Loucy (cell line): ENCODE measurements at regions not wholly inside any gene's neighbourhood (a gene's known extent, or its start where the extent isn't known, plus 50 kb on each side); places are given as distances from the start of the nearest gene placed in this dataset.

ENCODE experiments used
- H2AFZ ChIP-seq: fragments of 200-600 bp; sonication (generic); 2 replicates; pipeline ENCODE4 v1.6.0; 2016; ENCODE audit warnings: antibody characterized with exemption, mild to moderate bottlenecking, low read length, moderate library complexity
- H3F3A ChIP-seq: fragments of 200-600 bp; 2 replicates; pipeline ENCODE4 v1.6.0; 2016; ENCODE audit warnings: antibody characterized with exemption, low read depth, mild to moderate bottlenecking
- H3K27me3 ChIP-seq: fragments of 200-600 bp; sonication (generic); 2 replicates; pipeline ENCODE4 v1.6.1; 2014; ENCODE audit warnings: low read length, mild to moderate bottlenecking; ENCODE audit not compliant: insufficient read depth, poor library complexity, severe bottlenecking
- H3K36me3 ChIP-seq: fragments of 200-600 bp; sonication (generic); 2 replicates; pipeline ENCODE4 v1.6.1; 2016; ENCODE audit warnings: low read length; ENCODE audit not compliant: insufficient read depth
- H3K4me1 ChIP-seq: fragments of 200-600 bp; sonication (generic); 2 replicates; pipeline ENCODE4 v1.5.1; 2014; ENCODE audit warnings: low read length, mild to moderate bottlenecking; ENCODE audit not compliant: insufficient read depth, poor library complexity, severe bottlenecking
- H3K4me2 ChIP-seq: fragments of 200-600 bp; sonication (generic); 2 replicates; pipeline ENCODE4 v1.6.0; 2014; ENCODE audit warnings: antibody characterized with exemption, low read length, low read depth, mild to moderate bottlenecking; ENCODE audit not compliant: poor library complexity, severe bottlenecking
- H3K4me3 ChIP-seq: fragments of 200-600 bp; sonication (generic); 2 replicates; pipeline ENCODE4 v1.5.1; 2014; ENCODE audit warnings: low read length, mild to moderate bottlenecking, mixed read lengths; ENCODE audit not compliant: poor library complexity, severe bottlenecking
- H3K79me2 ChIP-seq: fragments of 200-600 bp; sonication (generic); 2 replicates; pipeline ENCODE4 v1.6.1; 2014; ENCODE audit warnings: low read length; ENCODE audit not compliant: insufficient read depth
- H3K9ac ChIP-seq: fragments of 200-600 bp; sonication (generic); 2 replicates; pipeline ENCODE4 v1.6.0; 2014; ENCODE audit warnings: mild to moderate bottlenecking, low read depth, low read length, moderate library complexity; ENCODE audit not compliant: poor library complexity, severe bottlenecking
- H3K9me2 ChIP-seq: fragments of 200-600 bp; sonication (generic); replicated peaks from 2 replicates; pipeline ENCODE4 v1.6.1; 2016; ENCODE audit warnings: low read depth, low read length, mixed read lengths
- H3K9me3 ChIP-seq: fragments of 200-600 bp; sonication (generic); 2 replicates; pipeline ENCODE4 v1.6.1; 2014; ENCODE audit warnings: mild to moderate bottlenecking, antibody characterized with exemption, low read length, low read depth; ENCODE audit not compliant: insufficient read depth
- H4K20me1 ChIP-seq: fragments of 200-600 bp; sonication (generic); 2 replicates; pipeline ENCODE4 v1.6.0; 2014; ENCODE audit warnings: antibody characterized with exemption, low read length, mild to moderate bottlenecking; ENCODE audit not compliant: insufficient read depth, poor library complexity, severe bottlenecking
- EZH2phosphoT487 ChIP-seq: fragments of 200-600 bp; IDR thresholded peaks from 2 replicates; pipeline ENCODE4 v1.6.1; 2018; ENCODE audit warnings: antibody characterized with exemption, mild to moderate bottlenecking, moderate library complexity, borderline replicate concordance
- TF ChIP-seq, protein P1 (sequence below): fragments of 200-600 bp; sonication (generic); conservative IDR thresholded peaks from 2 replicates; pipeline ENCODE4 v1.5.1; 2014; ENCODE audit warnings: mild to moderate bottlenecking, antibody characterized with exemption, low read length

DNA sequence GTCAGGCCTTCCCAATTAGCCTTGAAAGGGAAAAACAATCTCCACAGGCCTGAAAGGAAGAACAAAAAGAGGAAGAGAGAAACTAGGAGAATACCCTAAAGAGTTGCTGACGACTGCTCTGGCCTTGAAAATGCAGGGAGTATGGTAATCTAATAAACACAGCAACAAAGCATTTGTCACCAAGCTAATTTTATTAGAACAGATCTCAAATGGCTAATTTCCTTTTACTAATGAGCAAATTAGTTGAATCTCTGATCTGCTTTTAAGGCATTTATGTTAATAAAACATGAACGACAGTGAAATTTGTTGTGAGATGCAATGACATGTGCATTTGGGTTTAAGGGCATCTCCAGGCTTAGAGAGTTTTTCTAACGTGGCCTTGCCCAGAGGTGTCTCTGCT, 212.2 kb downstream of the BUD13 start:
- Histone ChIP-seq H4K20me1 (no peaks in the 10 kb centered on the region), H3K9me3 (no peaks in the 10 kb centered on the region; the same call in 1 of the 2 replicates), H2AFZ (no peak overlapping the region), H3K9ac (no peak overlapping the region), H3K79me2 (no peaks in the 10 kb centered on the region), H3K4me2 (no peak overlapping the region), H3F3A (no peaks in the 10 kb centered on the region), H3K9me2 (no peaks in the 10 kb centered on the region), H3K36me3 (no peaks in the 10 kb centered on the region), H3K4me1 (no peaks in the 10 kb centered on the region), H3K4me3 (no peak overlapping the region), H3K27me3 (no peaks in the 10 kb centered on the region)
- TF ChIP-seq EZH2phosphoT487 = no peak
- TF ChIP-seq, protein P1, sequence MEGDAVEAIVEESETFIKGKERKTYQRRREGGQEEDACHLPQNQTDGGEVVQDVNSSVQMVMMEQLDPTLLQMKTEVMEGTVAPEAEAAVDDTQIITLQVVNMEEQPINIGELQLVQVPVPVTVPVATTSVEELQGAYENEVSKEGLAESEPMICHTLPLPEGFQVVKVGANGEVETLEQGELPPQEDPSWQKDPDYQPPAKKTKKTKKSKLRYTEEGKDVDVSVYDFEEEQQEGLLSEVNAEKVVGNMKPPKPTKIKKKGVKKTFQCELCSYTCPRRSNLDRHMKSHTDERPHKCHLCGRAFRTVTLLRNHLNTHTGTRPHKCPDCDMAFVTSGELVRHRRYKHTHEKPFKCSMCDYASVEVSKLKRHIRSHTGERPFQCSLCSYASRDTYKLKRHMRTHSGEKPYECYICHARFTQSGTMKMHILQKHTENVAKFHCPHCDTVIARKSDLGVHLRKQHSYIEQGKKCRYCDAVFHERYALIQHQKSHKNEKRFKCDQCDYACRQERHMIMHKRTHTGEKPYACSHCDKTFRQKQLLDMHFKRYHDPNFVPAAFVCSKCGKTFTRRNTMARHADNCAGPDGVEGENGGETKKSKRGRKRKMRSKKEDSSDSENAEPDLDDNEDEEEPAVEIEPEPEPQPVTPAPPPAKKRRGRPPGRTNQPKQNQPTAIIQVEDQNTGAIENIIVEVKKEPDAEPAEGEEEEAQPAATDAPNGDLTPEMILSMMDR = no peak

DNA sequence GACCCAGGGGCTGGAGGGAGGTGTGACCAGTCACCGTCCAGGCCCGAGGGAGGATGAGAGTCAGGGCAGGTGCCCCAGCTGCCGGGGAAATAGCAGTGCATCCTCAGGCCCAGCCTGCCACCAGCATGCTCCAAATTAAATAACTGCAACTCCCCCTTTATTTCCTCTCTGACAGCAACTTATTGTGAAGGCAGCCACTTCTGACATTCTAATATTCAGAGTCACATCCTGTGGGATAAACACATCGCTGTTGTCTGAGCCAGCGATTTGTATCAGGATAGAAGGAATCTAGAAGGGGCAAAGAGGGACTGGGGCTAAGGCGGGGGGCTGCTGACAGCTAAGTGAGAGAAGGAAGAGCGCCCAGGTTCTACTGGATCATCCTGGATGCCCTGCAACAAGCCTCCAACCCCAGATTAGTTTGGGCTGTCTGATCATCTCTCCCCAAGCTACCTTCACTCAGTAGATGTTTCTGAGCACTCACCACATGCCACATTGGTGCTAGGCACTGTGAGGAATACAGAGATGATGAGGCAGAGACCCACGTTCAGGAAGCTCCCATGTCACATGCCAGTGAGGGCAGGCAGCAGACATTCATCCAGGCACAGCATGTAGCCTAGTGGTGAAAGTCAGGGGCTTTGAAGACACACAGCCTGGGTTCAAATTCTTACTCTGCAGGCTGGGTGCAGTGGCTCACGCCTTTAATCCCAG, 214.1 kb downstream of the BUD13 start:
- Histone ChIP-seq H3K79me2 (no peaks in the 10 kb centered on the region), H2AFZ (no peak overlapping the region), H3K4me3 (no peak overlapping the region), H3K4me2 (no peak overlapping the region), H4K20me1 (no peaks in the 10 kb centered on the region), H3K9me2 (no peaks in the 10 kb centered on the region), H3K4me1 (no peaks in the 10 kb centered on the region), H3K27me3 (no peaks in the 10 kb centered on the region), H3K9ac (no peak overlapping the region), H3K9me3 (no peaks in the 10 kb centered on the region), H3F3A (no peaks in the 10 kb centered on the region), H3K36me3 (no peaks in the 10 kb centered on the region)
- TF ChIP-seq, protein P1 = no peak
- TF ChIP-seq EZH2phosphoT487 = no peak

DNA sequence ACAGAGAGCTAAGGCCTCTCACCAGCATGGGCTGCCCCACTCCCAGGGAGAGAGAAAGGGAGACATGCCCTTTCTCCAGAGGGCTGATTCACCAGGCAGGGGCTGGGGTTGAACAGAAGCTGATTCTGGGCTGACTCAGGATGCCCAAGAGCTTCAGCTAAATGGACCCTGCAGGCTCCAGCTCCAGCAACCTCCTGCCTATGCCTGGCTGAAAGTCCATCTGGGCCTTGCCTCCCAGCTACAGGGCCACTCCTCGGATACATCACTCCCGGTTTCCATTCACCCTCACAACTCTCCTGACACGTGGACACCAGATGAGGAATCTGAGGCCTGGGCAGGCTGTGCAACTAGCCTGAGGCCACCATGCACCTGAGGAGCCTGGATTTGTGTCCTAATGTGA, 215.5 kb downstream of the BUD13 start:
- Histone ChIP-seq H3K36me3 (no peaks in the 10 kb centered on the region), H3K9me3 (no peaks in the 10 kb centered on the region), H2AFZ (no peak overlapping the region), H3K9ac (no peak overlapping the region), H3K4me3 (no peak overlapping the region), H3K4me1 (no peaks in the 10 kb centered on the region), H3K9me2 (no peaks in the 10 kb centered on the region), H3K27me3 (no peaks in the 10 kb centered on the region), H4K20me1 (no peaks in the 10 kb centered on the region), H3K79me2 (no peaks in the 10 kb centered on the region), H3K4me2 (no peak overlapping the region), H3F3A (no peaks in the 10 kb centered on the region)
- TF ChIP-seq, protein P1 = no peak
- TF ChIP-seq EZH2phosphoT487 = no peak
